ENCODE measurements at regions not wholly inside any gene's neighbourhood (a gene's known extent, or its start where the extent isn't known, plus 50 kb on each side); places are given as distances from the start of the nearest gene placed in this dataset.
A peak's percentile ranks its signal among the peaks of the same experiment; 100 is the strongest.

DNA sequence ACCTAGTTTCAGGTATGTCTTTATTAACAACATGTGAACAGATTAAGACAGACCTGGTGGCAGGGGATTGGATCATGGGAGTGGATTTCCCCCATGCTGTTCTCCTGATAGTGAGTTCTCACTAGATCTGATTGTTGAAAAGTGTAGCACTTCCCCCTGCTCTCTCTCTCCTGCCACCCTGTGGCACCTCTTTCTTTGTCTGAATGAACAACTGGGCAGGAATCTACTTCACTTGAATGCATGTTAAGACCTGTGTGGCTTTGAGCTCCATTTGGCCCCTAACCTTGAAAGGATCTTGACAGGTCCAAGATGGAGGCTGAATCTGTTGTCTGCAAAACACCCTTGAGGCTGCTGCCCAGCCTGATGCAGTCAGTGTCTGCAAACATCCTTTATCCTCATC lies 194.4 kb downstream of the RNF144A start:
- no peaks in the 10 kb centered on the region for H3K36me3 ChIP-seq (ENCODE audit: insufficient read depth, low read length)
- DNase-seq = peak; percentile 59

DNA sequence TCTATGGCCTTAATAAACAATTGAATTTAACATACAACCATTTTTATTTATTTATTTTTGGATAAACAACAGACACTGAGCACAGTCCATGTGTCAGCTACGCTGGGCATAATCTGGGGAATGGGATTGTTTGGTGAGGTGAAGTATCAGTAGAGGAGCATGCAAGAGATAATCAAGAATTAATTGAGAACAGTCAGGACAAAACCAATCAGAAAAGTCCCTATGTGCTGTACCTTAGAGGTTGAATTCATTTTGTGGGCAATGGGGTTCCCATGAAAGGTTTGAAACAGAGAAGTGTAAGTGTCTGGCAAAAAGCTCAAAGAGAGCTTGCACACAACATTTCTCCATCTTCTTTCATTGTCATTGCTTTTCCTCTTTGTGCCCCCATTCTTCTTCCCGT lies 198.2 kb downstream of the RNF144A start:
- no peaks in the 10 kb centered on the region for H3K79me2 ChIP-seq (ENCODE audit: low read length)
- no peak overlapping the region for H3K4me2 ChIP-seq (ENCODE audit: low read depth, low read length, poor library complexity, severe bottlenecking)
- H3K27ac ChIP-seq (ENCODE audit: low read length) = no peak overlapping the region
- no peak overlapping the region for H2AFZ ChIP-seq (ENCODE audit: low read length)
- no peak overlapping the region for H3K9ac ChIP-seq (ENCODE audit: low read length)
- no peaks in the 10 kb centered on the region for H3K27me3 ChIP-seq (ENCODE audit: low read length)
- no peaks in the 10 kb centered on the region for H3K9me3 ChIP-seq (ENCODE audit: low read length)
- no peaks in the 10 kb centered on the region for H3K9me2 ChIP-seq (replicated peaks; ENCODE audit: insufficient read depth, low read length)
- H3K36me3 ChIP-seq (ENCODE audit: insufficient read depth, low read length) = no peaks in the 10 kb centered on the region
- H4K20me1 ChIP-seq (ENCODE audit: insufficient read depth, low read depth, low read length) = no peaks in the 10 kb centered on the region; the same call in 1 of the 2 replicates
- DNase-seq = no peak
- no peak overlapping the region for H3K4me3 ChIP-seq (ENCODE audit: low read length)
- H3K4me1 ChIP-seq (ENCODE audit: low read length) = no peaks in the 10 kb centered on the region

More for the DNA sequence above, 194.4 kb downstream of the RNF144A start:
- Histone ChIP-seq H3K4me3 (ENCODE audit: low read length) (no peak overlapping the region), H3K9me3 (ENCODE audit: low read length) (no peaks in the 10 kb centered on the region), H3K4me2 (ENCODE audit: low read depth, low read length, poor library complexity, severe bottlenecking) (no peak overlapping the region), H4K20me1 (ENCODE audit: insufficient read depth, low read depth, low read length) (no peaks in the 10 kb centered on the region), H2AFZ (ENCODE audit: low read length) (no peak overlapping the region), H3K4me1 (ENCODE audit: low read length) (no peaks in the 10 kb centered on the region), H3K9ac (ENCODE audit: low read length) (no peak overlapping the region), H3K79me2 (ENCODE audit: low read length) (no peaks in the 10 kb centered on the region), H3K27ac (ENCODE audit: low read length) (no peak overlapping the region), H3K9me2 (replicated peaks; ENCODE audit: insufficient read depth, low read length) (no peaks in the 10 kb centered on the region), H3K27me3 (ENCODE audit: low read length) (no peaks in the 10 kb centered on the region)

DNA sequence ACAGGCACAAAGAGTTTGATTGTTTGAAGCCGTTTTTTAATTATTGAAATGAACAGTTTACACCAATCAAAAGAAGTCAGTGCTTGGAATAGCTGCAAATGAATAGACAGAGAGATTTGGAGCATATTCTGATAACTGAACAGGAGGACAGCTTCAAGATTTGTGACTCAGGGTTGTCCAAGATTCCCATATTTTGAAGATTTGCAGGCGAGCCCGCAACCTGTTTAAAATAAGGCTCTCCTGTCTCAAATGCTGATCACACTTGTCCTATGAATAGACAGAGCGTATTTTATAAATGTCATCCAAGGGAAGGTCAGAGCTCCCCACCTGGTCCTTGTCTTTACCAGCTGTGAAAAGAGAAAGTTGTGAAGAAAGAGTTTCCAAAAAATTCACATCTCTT lies 198.7 kb downstream of the RNF144A start:
- Histone ChIP-seq H3K4me1 (ENCODE audit: low read length) (no peaks in the 10 kb centered on the region), H3K4me2 (ENCODE audit: low read depth, low read length, poor library complexity, severe bottlenecking) (no peak overlapping the region), H3K9me3 (ENCODE audit: low read length) (no peaks in the 10 kb centered on the region), H3K9ac (ENCODE audit: low read length) (no peak overlapping the region), H2AFZ (ENCODE audit: low read length) (no peak overlapping the region), H3K27me3 (ENCODE audit: low read length) (no peaks in the 10 kb centered on the region), H3K4me3 (ENCODE audit: low read length) (no peak overlapping the region), H3K9me2 (replicated peaks; ENCODE audit: insufficient read depth, low read length) (no peaks in the 10 kb centered on the region), H3K79me2 (ENCODE audit: low read length) (no peaks in the 10 kb centered on the region), H3K36me3 (ENCODE audit: insufficient read depth, low read length) (no peaks in the 10 kb centered on the region), H4K20me1 (ENCODE audit: insufficient read depth, low read depth, low read length) (no peaks in the 10 kb centered on the region; the same call in 1 of the 2 replicates), H3K27ac (ENCODE audit: low read length) (no peak overlapping the region)
- no peak for DNase-seq

DNA sequence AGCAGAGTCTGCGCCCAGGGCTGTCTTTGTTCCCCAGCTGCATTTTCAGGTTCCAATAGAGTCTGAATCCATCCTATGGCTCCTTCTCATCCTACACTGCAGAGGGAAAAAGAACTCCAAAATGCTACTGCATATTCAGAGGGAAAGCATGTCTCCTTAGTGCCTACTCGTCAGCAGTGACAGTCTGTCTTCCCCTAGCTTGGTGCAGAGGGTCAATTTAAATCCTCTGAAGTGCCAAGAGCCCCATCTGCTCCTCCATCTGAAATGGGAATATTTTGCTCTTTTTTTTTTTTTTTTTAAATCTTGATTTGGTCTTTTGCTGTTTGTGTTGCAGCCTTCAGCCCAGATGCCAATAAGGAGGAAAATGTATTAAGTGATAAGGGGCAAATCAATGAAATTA lies 199.3 kb downstream of the RNF144A start:
- Histone ChIP-seq H2AFZ (ENCODE audit: low read length) (no peak overlapping the region), H3K36me3 (ENCODE audit: insufficient read depth, low read length) (no peaks in the 10 kb centered on the region), H3K27ac (ENCODE audit: low read length) (no peak overlapping the region), H4K20me1 (ENCODE audit: insufficient read depth, low read depth, low read length) (no peaks in the 10 kb centered on the region; the same call in 1 of the 2 replicates), H3K4me2 (ENCODE audit: low read depth, low read length, poor library complexity, severe bottlenecking) (no peak overlapping the region), H3K9ac (ENCODE audit: low read length) (no peak overlapping the region), H3K9me3 (ENCODE audit: low read length) (no peaks in the 10 kb centered on the region), H3K4me1 (ENCODE audit: low read length) (no peaks in the 10 kb centered on the region), H3K9me2 (replicated peaks; ENCODE audit: insufficient read depth, low read length) (no peaks in the 10 kb centered on the region), H3K27me3 (ENCODE audit: low read length) (no peaks in the 10 kb centered on the region), H3K79me2 (ENCODE audit: low read length) (no peaks in the 10 kb centered on the region), H3K4me3 (ENCODE audit: low read length) (no peak overlapping the region)
- no peak for DNase-seq

DNA sequence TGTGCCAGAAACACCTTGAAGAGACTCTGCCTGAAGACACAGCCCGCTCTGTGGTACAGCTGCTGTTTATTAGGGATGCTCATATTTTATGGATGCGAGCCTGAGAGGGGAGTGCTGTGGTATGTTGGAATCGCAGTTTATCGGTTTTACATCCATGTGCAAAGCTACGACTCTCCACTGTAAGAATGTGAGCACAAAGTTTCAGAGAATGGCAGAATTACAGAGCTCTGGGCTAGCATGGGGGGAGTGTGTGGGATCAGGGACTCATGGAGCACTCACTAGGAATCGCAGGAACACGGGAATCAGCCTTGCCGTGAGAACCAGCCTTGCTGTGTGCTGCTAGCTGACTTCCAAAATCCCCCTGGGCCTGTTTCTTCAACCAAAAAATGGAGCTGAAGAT lies 199.9 kb downstream of the RNF144A start:
- H3K27me3 ChIP-seq (ENCODE audit: low read length) = no peaks in the 10 kb centered on the region
- no peaks in the 10 kb centered on the region for H3K9me2 ChIP-seq (replicated peaks; ENCODE audit: insufficient read depth, low read length)
- DNase-seq = no peak
- H3K9ac ChIP-seq (ENCODE audit: low read length) = no peak overlapping the region
- no peaks in the 10 kb centered on the region for H3K79me2 ChIP-seq (ENCODE audit: low read length)
- no peak overlapping the region for H3K4me2 ChIP-seq (ENCODE audit: low read depth, low read length, poor library complexity, severe bottlenecking)
- no peak overlapping the region for H2AFZ ChIP-seq (ENCODE audit: low read length)
- H4K20me1 ChIP-seq (ENCODE audit: insufficient read depth, low read depth, low read length) = no peaks in the 10 kb centered on the region; the same call in 1 of the 2 replicates
- no peaks in the 10 kb centered on the region for H3K9me3 ChIP-seq (ENCODE audit: low read length)
- no peak overlapping the region for H3K4me3 ChIP-seq (ENCODE audit: low read length)
- H3K4me1 ChIP-seq (ENCODE audit: low read length) = no peaks in the 10 kb centered on the region
- H3K27ac ChIP-seq (ENCODE audit: low read length) = no peak overlapping the region
- no peaks in the 10 kb centered on the region for H3K36me3 ChIP-seq (ENCODE audit: insufficient read depth, low read length)

DNA sequence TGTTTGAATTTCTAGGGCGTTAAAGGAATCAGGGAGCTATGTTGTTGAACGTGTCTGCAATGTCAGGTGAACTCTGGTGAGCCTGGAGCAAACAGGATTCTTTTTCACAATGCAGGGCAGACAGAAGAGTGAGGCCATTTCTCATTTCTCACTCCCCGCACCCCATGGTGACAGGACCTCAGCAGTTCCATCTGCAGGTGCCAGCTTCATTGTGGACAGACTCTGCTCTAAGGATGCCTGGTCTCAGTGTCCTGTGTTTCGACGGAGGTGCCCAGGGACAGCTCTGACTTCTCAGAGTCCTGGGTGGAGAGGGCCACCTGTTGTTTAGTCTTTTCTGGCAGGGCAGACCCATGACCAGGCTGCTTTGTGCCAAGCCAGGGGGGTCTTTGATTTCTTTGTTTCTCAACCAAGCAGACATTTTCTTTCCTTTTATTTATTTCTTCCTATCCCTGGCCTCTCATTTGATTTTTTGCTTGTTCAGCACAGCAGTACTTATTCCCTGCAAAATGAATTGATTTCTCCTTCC lies 201.5 kb downstream of the RNF144A start:
- H3K9me2 ChIP-seq (replicated peaks; ENCODE audit: insufficient read depth, low read length) = no peaks in the 10 kb centered on the region
- no peaks in the 10 kb centered on the region for H3K27me3 ChIP-seq (ENCODE audit: low read length)
- H3K27ac ChIP-seq (ENCODE audit: low read length) = no peak overlapping the region
- DNase-seq = no peak
- no peak overlapping the region for H3K9ac ChIP-seq (ENCODE audit: low read length)
- no peaks in the 10 kb centered on the region for H3K9me3 ChIP-seq (ENCODE audit: low read length)
- no peaks in the 10 kb centered on the region for H3K79me2 ChIP-seq (ENCODE audit: low read length)
- no peaks in the 10 kb centered on the region for H3K4me1 ChIP-seq (ENCODE audit: low read length)
- no peak overlapping the region for H2AFZ ChIP-seq (ENCODE audit: low read length)
- H3K36me3 ChIP-seq (ENCODE audit: insufficient read depth, low read length) = no peaks in the 10 kb centered on the region
- H3K4me2 ChIP-seq (ENCODE audit: low read depth, low read length, poor library complexity, severe bottlenecking) = no peak overlapping the region
- H4K20me1 ChIP-seq (ENCODE audit: insufficient read depth, low read depth, low read length) = no peaks in the 10 kb centered on the region; the same call in 1 of the 2 replicates
- H3K4me3 ChIP-seq (ENCODE audit: low read length) = no peak overlapping the region

DNA sequence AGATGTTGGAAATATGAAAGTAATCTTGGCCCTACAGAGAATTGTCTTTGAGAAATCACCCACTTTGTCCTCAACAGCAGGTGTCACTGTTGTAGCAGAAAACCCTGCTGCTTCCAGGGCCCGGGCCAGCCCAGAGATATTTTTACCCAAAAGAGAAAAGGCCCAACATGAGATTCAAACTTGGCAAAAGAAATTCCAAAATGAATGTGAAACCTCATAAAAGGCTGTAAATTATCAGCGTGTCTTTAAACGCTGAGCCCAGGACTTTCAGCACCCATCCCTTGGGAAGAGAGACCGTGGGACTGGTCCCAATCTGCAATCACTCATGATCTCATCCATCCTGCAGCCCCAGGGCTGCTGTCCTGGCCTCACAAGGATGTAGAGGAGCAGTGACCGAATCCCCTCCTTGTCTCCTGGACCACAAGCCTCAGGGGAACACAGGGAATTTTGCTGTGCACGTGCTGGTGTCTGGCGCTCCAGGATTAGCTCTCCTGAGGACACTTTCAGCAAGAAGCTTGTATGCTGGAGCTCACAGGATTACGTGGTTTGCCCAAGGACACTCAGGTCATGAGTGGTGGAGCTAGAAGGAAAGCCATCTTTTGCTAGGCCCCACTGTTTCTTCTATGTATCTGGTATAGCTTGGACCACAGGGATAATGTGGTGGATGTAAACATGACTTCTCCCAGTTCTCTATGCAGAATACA lies 202.1 kb downstream of the RNF144A start:
- H3K9me2 ChIP-seq (replicated peaks; ENCODE audit: insufficient read depth, low read length) = no peaks in the 10 kb centered on the region

DNA sequence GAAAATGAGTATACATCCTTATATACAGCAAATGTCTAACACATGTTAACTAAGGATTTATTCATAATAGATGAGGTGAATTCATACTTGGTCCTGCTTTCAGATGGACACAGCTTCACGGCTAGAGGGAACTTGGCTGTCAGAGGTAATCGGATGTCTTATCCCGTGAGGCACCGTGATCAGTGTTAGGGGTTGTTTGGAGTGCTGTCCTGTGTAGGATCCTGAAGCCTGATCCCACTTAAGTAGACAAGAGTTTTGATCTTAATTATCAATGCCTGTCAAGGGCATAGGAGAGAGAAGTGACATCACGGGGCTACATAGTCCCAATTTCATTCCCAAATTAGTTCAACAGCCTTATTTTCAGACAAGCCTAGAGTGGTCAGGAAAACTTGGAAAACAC lies 204.6 kb downstream of the RNF144A start:
- DNase-seq = no peak
- no peak overlapping the region for H3K4me2 ChIP-seq (ENCODE audit: low read depth, low read length, poor library complexity, severe bottlenecking)
- no peaks in the 10 kb centered on the region for H3K36me3 ChIP-seq (ENCODE audit: insufficient read depth, low read length)
- H3K27ac ChIP-seq (ENCODE audit: low read length) = no peak overlapping the region
- H3K27me3 ChIP-seq (ENCODE audit: low read length) = no peaks in the 10 kb centered on the region
- H2AFZ ChIP-seq (ENCODE audit: low read length) = no peak overlapping the region
- H3K4me3 ChIP-seq (ENCODE audit: low read length) = no peak overlapping the region
- no peaks in the 10 kb centered on the region for H3K9me3 ChIP-seq (ENCODE audit: low read length)
- no peak overlapping the region for H3K9ac ChIP-seq (ENCODE audit: low read length)
- no peaks in the 10 kb centered on the region for H3K4me1 ChIP-seq (ENCODE audit: low read length)
- H4K20me1 ChIP-seq (ENCODE audit: insufficient read depth, low read depth, low read length) = no peaks in the 10 kb centered on the region; the same call in 1 of the 2 replicates
- no peaks in the 10 kb centered on the region for H3K9me2 ChIP-seq (replicated peaks; ENCODE audit: insufficient read depth, low read length)
- no peaks in the 10 kb centered on the region for H3K79me2 ChIP-seq (ENCODE audit: low read length)

More for the DNA sequence above, 202.1 kb downstream of the RNF144A start:
- peak; percentile 70 for DNase-seq
- H3K4me3 ChIP-seq (ENCODE audit: low read length) = no peak overlapping the region
- H3K36me3 ChIP-seq (ENCODE audit: insufficient read depth, low read length) = no peaks in the 10 kb centered on the region
- no peaks in the 10 kb centered on the region for H3K79me2 ChIP-seq (ENCODE audit: low read length)
- no peak overlapping the region for H3K4me2 ChIP-seq (ENCODE audit: low read depth, low read length, poor library complexity, severe bottlenecking)
- no peak overlapping the region for H2AFZ ChIP-seq (ENCODE audit: low read length)
- H4K20me1 ChIP-seq (ENCODE audit: insufficient read depth, low read depth, low read length) = no peaks in the 10 kb centered on the region; the same call in 1 of the 2 replicates
- no peaks in the 10 kb centered on the region for H3K4me1 ChIP-seq (ENCODE audit: low read length)
- no peaks in the 10 kb centered on the region for H3K27me3 ChIP-seq (ENCODE audit: low read length)
- no peaks in the 10 kb centered on the region for H3K9me3 ChIP-seq (ENCODE audit: low read length)
- H3K27ac ChIP-seq (ENCODE audit: low read length) = no peak overlapping the region
- H3K9ac ChIP-seq (ENCODE audit: low read length) = no peak overlapping the region

All from Karpas-422 (cell line).